HEK293T (cell line): ENCODE measurements at regions not wholly inside any gene's neighbourhood (a gene's known extent, or its start where the extent isn't known, plus 50 kb on each side); places are given as distances from the start of the nearest gene placed in this dataset.

Experiments
- ARNT ChIP-seq: fragments of 450-650 bp; IDR thresholded peaks from 2 replicates; pipeline ENCODE4 v1.6.1; 2017; ENCODE audit warnings: mild to moderate bottlenecking
- BHLHE40 ChIP-seq: fragments of 450-650 bp; IDR thresholded peaks from 2 replicates; pipeline ENCODE4 v1.6.1; 2016; ENCODE audit warnings: mild to moderate bottlenecking, moderate library complexity, borderline replicate concordance
- ELF4 ChIP-seq: fragments of 450-650 bp; IDR thresholded peaks from 2 replicates; pipeline ENCODE4 v1.6.1; 2017; ENCODE audit warnings: antibody characterized with exemption
- FOXA1 ChIP-seq: fragments of 450-650 bp; IDR thresholded peaks from 2 replicates; pipeline ENCODE4 v1.6.1; 2016; ENCODE audit warnings: mild to moderate bottlenecking
- FOXM1 ChIP-seq: fragments of 450-650 bp; IDR thresholded peaks from 2 replicates; pipeline ENCODE4 v1.6.1; 2017; ENCODE audit warnings: mild to moderate bottlenecking, borderline replicate concordance
- LEF1 ChIP-seq: fragments of 450-650 bp; IDR thresholded peaks from 2 replicates; pipeline ENCODE4 v1.6.1; 2017; ENCODE audit warnings: mild to moderate bottlenecking, borderline replicate concordance
- NFRKB ChIP-seq: fragments of 450-650 bp; IDR thresholded peaks from 2 replicates; pipeline ENCODE4 v1.6.1; 2016; ENCODE audit warnings: mild to moderate bottlenecking, moderate library complexity
- SP1 ChIP-seq: fragments of 450-650 bp; IDR thresholded peaks from 2 replicates; pipeline ENCODE4 v1.6.1; 2017
- SUZ12 ChIP-seq: fragments of 450-650 bp; IDR thresholded peaks from 2 replicates; pipeline ENCODE4 v1.6.1; 2016; ENCODE audit warnings: mild to moderate bottlenecking
- TARDBP ChIP-seq: fragments of 450-650 bp; IDR thresholded peaks from 2 replicates; pipeline ENCODE4 v1.6.1; 2016
- ZNF384 ChIP-seq: fragments of 450-650 bp; IDR thresholded peaks from 2 replicates; pipeline ENCODE4 v1.6.1; 2016
- TF ChIP-seq, protein P1 (sequence below): fragments of 450-650 bp; IDR thresholded peaks from 2 replicates; pipeline ENCODE4 v1.6.1; 2016

DNA sequence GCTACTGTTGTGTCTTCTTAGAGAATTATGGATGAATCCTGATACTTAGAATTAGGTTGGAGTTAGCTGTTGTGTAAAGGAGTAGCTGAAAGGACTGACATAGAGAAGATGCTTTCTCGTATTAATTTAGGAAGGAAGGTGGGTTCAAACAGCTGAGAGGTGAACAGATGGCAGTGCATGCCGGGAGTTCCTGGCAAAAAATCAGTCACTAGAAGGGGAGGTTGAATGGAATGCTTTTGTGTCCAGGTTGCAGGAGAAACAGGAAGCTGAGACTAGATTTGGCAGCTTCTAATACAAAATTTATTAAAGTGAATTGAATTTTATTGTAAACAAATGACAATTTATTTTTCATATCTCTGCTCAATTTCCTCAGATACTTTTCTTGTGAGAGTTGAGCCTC is 70.8 kb downstream of the BTG1 start:
- TF ChIP-seq NFRKB (no peak), ZNF384 (no peak), SP1 (no peak), ELF4 (no peak), BHLHE40 (no peak), TARDBP (no peak), SUZ12 (no peak), FOXM1 (no peak), ARNT (no peak), FOXA1 (no peak), LEF1 (no peak)
- TF ChIP-seq, protein P1, sequence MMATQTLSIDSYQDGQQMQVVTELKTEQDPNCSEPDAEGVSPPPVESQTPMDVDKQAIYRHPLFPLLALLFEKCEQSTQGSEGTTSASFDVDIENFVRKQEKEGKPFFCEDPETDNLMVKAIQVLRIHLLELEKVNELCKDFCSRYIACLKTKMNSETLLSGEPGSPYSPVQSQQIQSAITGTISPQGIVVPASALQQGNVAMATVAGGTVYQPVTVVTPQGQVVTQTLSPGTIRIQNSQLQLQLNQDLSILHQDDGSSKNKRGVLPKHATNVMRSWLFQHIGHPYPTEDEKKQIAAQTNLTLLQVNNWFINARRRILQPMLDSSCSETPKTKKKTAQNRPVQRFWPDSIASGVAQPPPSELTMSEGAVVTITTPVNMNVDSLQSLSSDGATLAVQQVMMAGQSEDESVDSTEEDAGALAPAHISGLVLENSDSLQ: no peak
